NAMALWA (cell line): ENCODE measurements at regions not wholly inside any gene's neighbourhood (a gene's known extent, or its start where the extent isn't known, plus 50 kb on each side); places are given as distances from the start of the nearest gene placed in this dataset.

Experiments
- DNase-seq: peaks from one replicate; pipeline ENCODE4 v3.0.0-alpha.2; 2015; ENCODE audit warnings: low spot score

- no peak for DNase-seq
These were observed 188.5 kb upstream of the HDAC4 start for GRCh38 chr2:239589270-239589825.

GRCh38 chr2:239588451-239589269 lies 187.8 kb upstream of the HDAC4 start:
- no peak for DNase-seq

GRCh38 chr2:239587841-239588240 lies 187.0 kb upstream of the HDAC4 start:
- no peak for DNase-seq

- no peak for DNase-seq
These were observed 186.5 kb upstream of the HDAC4 start for GRCh38 chr2:239587311-239587731.

GRCh38 chr2:239586651-239587310 lies 186.0 kb upstream of the HDAC4 start:
- no peak for DNase-seq

- DNase-seq = no peak
These were observed 184.6 kb upstream of the HDAC4 start for GRCh38 chr2:239585422-239585821.

GRCh38 chr2:239584986-239585385 lies 184.2 kb upstream of the HDAC4 start:
- DNase-seq = no peak

GRCh38 chr2:239583879-239584859 lies 183.3 kb upstream of the HDAC4 start:
- DNase-seq = no peak

- DNase-seq = no peak
These were observed 182.5 kb upstream of the HDAC4 start for GRCh38 chr2:239583171-239583878.

GRCh38 chr2:239582476-239582875 lies 181.7 kb upstream of the HDAC4 start:
- DNase-seq = no peak

- DNase-seq = no peak
These were observed 180.6 kb upstream of the HDAC4 start for GRCh38 chr2:239581352-239581901.

GRCh38 chr2:239580199-239580527 lies 179.3 kb upstream of the HDAC4 start:
- DNase-seq = no peak

- DNase-seq = no peak
These were observed 178.8 kb upstream of the HDAC4 start for GRCh38 chr2:239579524-239580198.

GRCh38 chr2:239579081-239579480 lies 178.3 kb upstream of the HDAC4 start:
- DNase-seq = no peak

- DNase-seq = no peak
These were observed 177.6 kb upstream of the HDAC4 start for GRCh38 chr2:239578381-239578780.

GRCh38 chr2:239577935-239578334 lies 177.1 kb upstream of the HDAC4 start:
- DNase-seq = no peak

GRCh38 chr2:239576784-239577685 lies 176.2 kb upstream of the HDAC4 start:
- DNase-seq = no peak

GRCh38 chr2:239575931-239576445 lies 175.2 kb upstream of the HDAC4 start:
- no peak for DNase-seq

GRCh38 chr2:239574434-239575156 lies 173.8 kb upstream of the HDAC4 start:
- DNase-seq = no peak
